OCI-LY7 (cell line): ENCODE measurements at regions not wholly inside any gene's neighbourhood (a gene's known extent, or its start where the extent isn't known, plus 50 kb on each side); places are given as distances from the start of the nearest gene placed in this dataset.

Source experiments
- CTCF ChIP-seq: fragments of 200-600 bp; sonication (generic); conservative IDR thresholded peaks from 2 replicates; pipeline ENCODE4 v1.5.1; 2014; ENCODE audit warnings: mild to moderate bottlenecking, antibody characterized with exemption, low read length, moderate library complexity, mixed read lengths
- EZH2phosphoT487 ChIP-seq: fragments of 200-600 bp; sonication (generic); IDR thresholded peaks from 2 replicates; pipeline ENCODE4 v1.6.1; 2018; ENCODE audit warnings: low read depth, borderline replicate concordance, mild to moderate bottlenecking, mixed run types, antibody characterized with exemption, low read length, moderate library complexity, mixed read lengths

DNA sequence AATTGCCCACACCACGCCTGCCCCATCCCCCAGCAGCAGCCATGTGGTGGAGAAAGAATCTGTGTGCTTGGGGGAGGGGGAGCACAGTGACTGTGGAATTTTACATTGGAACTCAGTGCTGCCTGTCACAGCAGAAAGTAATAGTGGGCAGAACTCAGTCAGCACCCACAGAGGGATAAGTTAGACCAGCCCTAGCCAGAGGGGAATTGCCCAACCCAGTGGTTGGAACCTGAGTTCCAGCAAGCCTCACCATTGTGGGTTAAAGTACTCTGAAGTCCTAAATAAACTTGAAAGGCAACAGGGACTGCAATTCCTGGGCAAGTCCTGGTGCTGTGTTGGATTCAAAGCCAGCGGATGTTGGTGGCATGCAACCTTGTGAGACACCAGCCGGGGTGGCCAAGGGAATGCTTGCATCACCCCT, 88.8 kb downstream of the MRPL39 start:
- TF ChIP-seq CTCF: no peak
- TF ChIP-seq EZH2phosphoT487: no peak
